NCI-H2227 (cell line): ENCODE measurements at regions not wholly inside any gene's neighbourhood (a gene's known extent, or its start where the extent isn't known, plus 50 kb on each side); places are given as distances from the start of the nearest gene placed in this dataset.

Source experiments
- DNase-seq: peaks from one replicate; lab custom pipeline; 2025; ENCODE audit not compliant: unreplicated experiment; lab: John Stamatoyannopoulos, UW

DNA sequence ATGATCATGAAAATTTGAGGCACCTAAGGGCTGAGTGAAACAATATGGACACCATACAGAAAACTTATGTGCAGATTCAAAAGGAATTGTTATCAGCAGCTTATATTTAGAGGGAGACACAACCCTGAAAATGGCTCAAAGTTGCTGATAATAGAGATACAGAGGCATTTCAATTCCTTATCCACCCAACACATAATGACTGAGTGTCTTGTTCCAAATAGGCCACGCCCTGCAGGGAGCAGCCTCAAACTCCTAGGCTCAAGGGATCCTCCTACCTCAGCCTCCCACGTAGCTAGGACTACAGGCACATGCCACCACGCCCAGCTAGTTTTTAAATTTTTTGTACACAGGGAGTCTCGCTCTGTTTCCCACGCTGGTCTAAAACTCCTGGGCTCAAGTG is 79.0 kb downstream of the LBH start:
- no peak for DNase-seq

DNA sequence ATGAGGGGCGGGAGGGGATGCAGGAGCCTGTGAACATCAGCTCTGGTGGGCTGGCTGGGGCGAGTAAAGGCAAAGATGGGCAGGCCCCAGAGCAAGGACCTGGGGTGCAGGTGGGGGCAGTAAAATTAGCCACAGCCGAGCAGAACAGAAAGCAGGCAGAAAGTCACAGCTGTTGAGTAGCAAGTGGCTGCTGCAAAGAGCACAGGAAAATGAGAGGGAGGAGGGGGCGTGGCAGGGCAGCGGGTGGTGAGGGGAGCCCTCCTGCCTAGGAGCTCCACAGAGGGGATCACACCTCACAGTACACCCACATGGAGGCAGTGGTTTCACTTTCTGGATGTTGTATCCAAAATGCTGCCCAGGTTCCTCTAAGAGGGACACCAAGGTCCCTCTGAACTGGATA is 79.6 kb downstream of the LBH start:
- no peak for DNase-seq

GRCh38 chr2:30311711-30312110 is 80.4 kb downstream of the LBH start:
- no peak for DNase-seq

GRCh38 chr2:30312916-30313315 is 81.6 kb downstream of the LBH start:
- DNase-seq: no peak

DNA sequence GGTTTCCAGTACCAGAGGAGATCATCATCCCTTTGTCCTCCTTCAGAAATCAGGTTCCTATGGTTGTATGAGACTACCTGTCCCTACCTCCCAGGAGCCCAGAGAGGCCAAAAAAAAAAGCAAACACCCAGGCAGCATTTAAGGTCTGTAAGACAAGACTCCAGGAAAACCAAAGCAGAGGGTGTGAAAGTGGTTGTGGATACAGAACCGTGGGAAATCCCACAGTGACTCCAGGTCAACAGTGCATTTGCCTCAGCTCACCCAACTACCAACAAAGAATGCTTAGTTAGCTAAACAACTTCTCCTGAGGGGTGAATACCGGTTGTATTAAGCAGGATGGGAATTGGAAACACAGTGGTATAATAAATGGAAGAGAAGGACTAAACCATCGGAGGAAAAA is 83.6 kb downstream of the LBH start:
- DNase-seq: no peak

DNA sequence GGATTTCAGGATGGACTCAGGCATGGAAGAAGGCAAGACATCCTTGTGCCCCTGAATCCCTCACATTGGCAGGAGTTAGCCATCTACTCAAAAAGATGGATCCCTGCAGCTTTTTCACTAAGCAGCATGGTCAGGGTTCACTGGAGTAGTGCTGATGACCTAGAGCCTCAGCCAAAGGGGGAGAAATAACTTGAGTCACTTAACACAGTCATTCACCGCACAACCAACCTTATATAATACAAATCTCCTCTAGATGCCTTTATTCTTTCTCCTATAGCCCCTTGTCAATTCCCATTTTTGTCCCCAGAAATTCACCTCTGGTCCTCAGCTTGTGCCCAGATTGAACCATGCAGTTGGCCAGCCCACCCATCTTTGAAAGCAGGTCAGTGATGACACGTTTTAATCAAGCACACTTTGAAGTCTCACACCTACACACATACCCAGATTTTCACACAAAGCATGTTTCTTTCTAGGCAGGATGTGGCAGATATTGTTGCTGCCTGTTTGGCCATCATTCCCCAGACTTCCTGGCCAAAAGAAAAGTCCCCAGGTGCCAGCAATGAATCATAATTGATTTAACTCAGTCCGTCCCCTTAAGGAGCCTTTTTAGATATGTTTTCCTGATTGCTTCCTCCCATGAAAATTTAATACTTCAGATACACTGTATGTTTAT is 84.2 kb downstream of the LBH start:
- no peak for DNase-seq

GRCh38 chr2:30316408-30316807 is 85.1 kb downstream of the LBH start:
- DNase-seq: no peak

GRCh38 chr2:30318987-30319782 is 87.9 kb downstream of the LBH start:
- no peak for DNase-seq

DNA sequence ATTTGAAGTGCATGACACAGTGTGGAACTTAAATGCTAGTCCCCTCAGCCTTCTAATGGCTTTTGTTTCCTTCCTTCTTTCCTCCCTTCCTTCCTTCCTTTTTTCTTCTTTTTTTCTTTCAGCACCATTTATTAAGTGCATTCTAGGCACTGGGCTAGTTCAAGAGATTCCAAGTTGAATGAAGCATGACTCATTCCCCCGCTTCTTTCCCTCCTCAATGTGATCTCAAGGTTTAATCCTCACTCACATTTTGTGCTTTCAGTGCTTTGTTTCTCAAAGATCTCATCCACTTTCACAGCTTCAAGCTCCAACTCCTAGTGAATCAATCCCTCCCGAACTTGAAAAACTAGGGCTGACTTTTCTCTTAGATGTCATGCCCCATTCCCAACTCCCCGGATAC is 90.1 kb downstream of the LBH start:
- DNase-seq: no peak

- DNase-seq: no peak
Observed at GRCh38 chr2:30323499-30323898, 92.2 kb downstream of the LBH start.

- no peak for DNase-seq
Observed at GRCh38 chr2:30324245-30324908, 93.0 kb downstream of the LBH start.

GRCh38 chr2:30325600-30326328 is 94.4 kb downstream of the LBH start:
- DNase-seq: no peak

DNA sequence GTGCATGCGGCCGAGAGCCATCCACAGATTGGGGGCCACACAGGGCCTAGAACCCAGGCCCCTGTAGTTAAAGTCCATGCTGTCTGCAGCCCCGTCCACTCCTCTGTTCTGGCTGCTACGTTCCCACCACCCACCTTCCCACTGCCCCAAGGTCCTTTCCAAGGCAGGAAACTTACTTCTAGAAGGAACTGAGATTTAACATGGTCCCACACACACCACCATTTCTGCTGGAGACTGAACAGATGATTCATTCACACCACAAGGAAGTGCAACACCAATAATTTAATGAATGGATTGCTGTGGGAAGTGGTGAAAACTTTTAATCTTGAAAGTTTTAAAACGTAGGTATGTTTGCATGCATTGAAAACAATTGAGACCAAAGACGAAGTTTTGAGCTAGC is 95.2 kb downstream of the LBH start:
- no peak for DNase-seq

- no peak for DNase-seq
Observed at GRCh38 chr2:30331038-30331437, 99.7 kb downstream of the LBH start.

GRCh38 chr2:30331869-30332268 is 100.5 kb downstream of the LBH start:
- no peak for DNase-seq

GRCh38 chr2:30332791-30333453 is 101.6 kb downstream of the LBH start:
- no peak for DNase-seq

DNA sequence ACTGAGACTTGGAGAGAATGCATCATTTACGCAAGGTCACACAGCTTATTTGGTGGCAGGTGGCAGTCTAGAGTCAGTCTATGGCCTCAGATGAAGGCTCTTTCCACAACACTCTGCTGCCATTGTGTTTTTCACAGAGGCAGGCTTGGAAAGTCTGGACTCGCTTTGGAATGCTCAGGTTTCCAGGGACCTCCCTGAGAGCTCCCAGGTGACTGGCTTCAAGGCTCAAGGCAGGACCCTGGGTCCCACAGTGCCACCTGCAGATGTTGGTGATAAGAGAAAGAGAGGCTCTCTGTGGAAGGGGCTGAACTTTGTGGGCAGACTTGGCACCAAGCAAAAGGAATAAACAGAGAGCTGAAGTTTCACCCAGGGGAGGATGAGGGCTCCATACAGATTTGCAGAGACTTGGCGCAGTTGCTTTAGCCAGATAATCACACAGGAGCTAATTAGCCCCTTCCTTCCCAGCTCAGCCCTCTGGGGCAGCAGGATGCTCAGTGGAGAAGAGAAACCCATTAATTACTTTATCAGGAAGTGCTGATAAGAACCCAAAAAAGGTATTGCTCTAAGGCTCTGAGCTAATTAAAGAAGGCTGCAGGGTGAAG is 103.5 kb downstream of the LBH start:
- DNase-seq: no peak

GRCh38 chr2:30336084-30336483 is 104.8 kb downstream of the LBH start:
- DNase-seq: no peak

DNA sequence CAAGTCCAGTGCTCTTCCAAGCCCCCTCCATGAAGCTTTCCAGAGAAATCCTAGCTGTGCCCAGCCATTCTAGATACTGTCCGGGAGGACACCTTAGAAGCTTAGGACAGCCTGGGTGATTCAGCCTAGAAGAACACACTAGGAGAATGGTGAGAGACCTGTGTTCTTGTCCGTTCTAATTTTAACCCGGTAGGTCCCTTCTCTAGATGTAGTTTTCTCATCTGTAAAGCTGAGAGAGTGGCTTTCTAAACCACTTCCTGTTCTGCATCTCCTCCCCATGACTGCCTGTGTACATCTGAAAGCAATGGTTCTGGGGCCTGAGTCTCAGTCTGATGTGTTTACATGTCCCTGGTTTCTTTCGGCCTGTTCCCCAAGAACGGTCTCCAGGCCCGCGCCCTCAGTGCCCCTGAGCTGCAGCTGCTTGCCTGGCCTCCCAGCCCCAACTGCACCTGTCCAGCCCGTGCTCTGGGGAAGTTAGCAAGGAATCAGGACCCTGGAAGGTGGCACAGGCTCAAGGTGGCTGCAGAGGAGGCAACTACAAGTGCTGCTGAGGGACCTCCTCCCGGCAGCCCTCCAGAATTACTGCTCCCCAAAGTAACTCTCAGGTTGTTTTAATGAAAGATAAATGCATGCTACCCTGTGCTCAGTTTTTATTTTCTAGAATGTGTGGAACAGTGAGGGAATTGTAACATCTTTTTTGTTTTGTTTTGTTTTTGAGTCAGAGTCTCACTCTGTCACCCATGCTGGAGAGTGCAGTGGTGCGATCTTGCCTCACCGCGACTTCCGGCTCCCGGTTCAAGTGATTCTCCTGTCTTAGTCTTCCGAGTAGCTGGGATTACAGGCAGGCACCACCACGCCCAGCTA is 105.9 kb downstream of the LBH start:
- no peak for DNase-seq

DNA sequence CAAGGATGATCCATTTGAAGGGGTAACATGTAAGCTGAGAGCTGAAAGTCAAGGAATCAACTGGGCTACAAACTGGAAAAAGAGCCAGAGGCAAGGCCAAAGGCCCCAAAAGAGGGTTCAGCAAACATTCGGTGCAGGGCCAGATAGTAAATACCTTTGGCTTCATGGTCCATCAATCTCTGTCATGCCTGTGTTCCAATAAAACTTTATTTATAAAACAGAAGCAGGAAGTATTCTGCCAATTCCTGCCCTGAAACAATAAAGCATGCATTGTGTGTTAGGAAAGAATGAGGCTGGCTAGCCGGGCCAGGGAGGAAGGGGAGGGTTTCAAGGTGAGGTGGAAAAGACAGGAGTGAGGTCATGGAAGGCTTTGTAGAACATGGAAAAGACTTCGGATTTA is 107.1 kb downstream of the LBH start:
- no peak for DNase-seq
